ENCODE measurements at regions not wholly inside any gene's neighbourhood (a gene's known extent, or its start where the extent isn't known, plus 50 kb on each side); places are given as distances from the start of the nearest gene placed in this dataset.

GRCh38 chr7:3149231-3149995 is 105.7 kb upstream of the CARD11 start:
- Histone ChIP-seq H3K9ac (ENCODE audit: low read length) (no peak overlapping the region), H3K9me3 (replicated peaks; ENCODE audit: insufficient read depth, low read length) (no peaks in the 10 kb centered on the region), H3F3A (ENCODE audit: insufficient read depth, low read length) (no peaks in the 10 kb centered on the region), H3K27ac (ENCODE audit: low read length) (no peak overlapping the region), H4K20me1 (ENCODE audit: insufficient read depth, low read length) (no peaks in the 10 kb centered on the region), H3K4me1 (ENCODE audit: low read length) (no peaks in the 10 kb centered on the region), H3K4me3 (ENCODE audit: low read length) (no peak overlapping the region), H3K9me2 (replicated peaks; ENCODE audit: insufficient read depth, low read length) (no peaks in the 10 kb centered on the region), H3K4me2 (ENCODE audit: low read depth, low read length) (no peak overlapping the region), H3K36me3 (replicated peaks; ENCODE audit: insufficient read depth, low read length) (no peaks in the 10 kb centered on the region), H3K79me2 (ENCODE audit: low read length) (no peaks in the 10 kb centered on the region), H2AFZ (ENCODE audit: low read length) (no peak overlapping the region), H3K27me3 (replicated peaks; ENCODE audit: insufficient read depth, low read length) (no peaks in the 10 kb centered on the region)
- TF ChIP-seq EZH2phosphoT487 (IDR thresholded peaks at IDR 0.05; ENCODE audit: low read length) (no peak), EZH2 (optimal IDR thresholded peaks at IDR 0.05; ENCODE audit: low read depth, low read length) (no peak)
- DNase-seq: no peak

- TF ChIP-seq EZH2 (optimal IDR thresholded peaks at IDR 0.05; ENCODE audit: low read depth, low read length): no peak
- DNase-seq: no peak
- H3F3A ChIP-seq (ENCODE audit: insufficient read depth, low read length): no peaks in the 10 kb centered on the region
- no peak overlapping the region for H3K27ac ChIP-seq (ENCODE audit: low read length)
- no peaks in the 10 kb centered on the region for H4K20me1 ChIP-seq (ENCODE audit: insufficient read depth, low read length)
- H3K9me2 ChIP-seq (replicated peaks; ENCODE audit: insufficient read depth, low read length): no peaks in the 10 kb centered on the region
- H3K79me2 ChIP-seq (ENCODE audit: low read length): no peaks in the 10 kb centered on the region
- H3K4me3 ChIP-seq (ENCODE audit: low read length): no peak overlapping the region
- no peaks in the 10 kb centered on the region for H3K36me3 ChIP-seq (replicated peaks; ENCODE audit: insufficient read depth, low read length)
- no peak overlapping the region for H3K9ac ChIP-seq (ENCODE audit: low read length)
- no peak overlapping the region for H2AFZ ChIP-seq (ENCODE audit: low read length)
- H3K4me1 ChIP-seq (ENCODE audit: low read length): no peaks in the 10 kb centered on the region
- H3K4me2 ChIP-seq (ENCODE audit: low read depth, low read length): no peak overlapping the region
- no peaks in the 10 kb centered on the region for H3K9me3 ChIP-seq (replicated peaks; ENCODE audit: insufficient read depth, low read length)
- H3K27me3 ChIP-seq (replicated peaks; ENCODE audit: insufficient read depth, low read length): no peaks in the 10 kb centered on the region
Measured at GRCh38 chr7:3150027-3150426, 106.4 kb upstream of the CARD11 start.

- DNase-seq: no peak
- Histone ChIP-seq H3K9ac (ENCODE audit: low read length) (no peak overlapping the region), H3K36me3 (replicated peaks; ENCODE audit: insufficient read depth, low read length) (no peaks in the 10 kb centered on the region), H3K27ac (ENCODE audit: low read length) (no peak overlapping the region), H3K4me2 (ENCODE audit: low read depth, low read length) (no peak overlapping the region), H2AFZ (ENCODE audit: low read length) (no peak overlapping the region), H3K9me2 (replicated peaks; ENCODE audit: insufficient read depth, low read length) (no peaks in the 10 kb centered on the region), H3K27me3 (replicated peaks; ENCODE audit: insufficient read depth, low read length) (no peaks in the 10 kb centered on the region), H3F3A (ENCODE audit: insufficient read depth, low read length) (no peaks in the 10 kb centered on the region), H4K20me1 (ENCODE audit: insufficient read depth, low read length) (no peaks in the 10 kb centered on the region), H3K9me3 (replicated peaks; ENCODE audit: insufficient read depth, low read length) (no peaks in the 10 kb centered on the region), H3K4me3 (ENCODE audit: low read length) (no peak overlapping the region), H3K79me2 (ENCODE audit: low read length) (no peaks in the 10 kb centered on the region), H3K4me1 (ENCODE audit: low read length) (no peaks in the 10 kb centered on the region)
- no peak for TF ChIP-seq EZH2phosphoT487 (IDR thresholded peaks at IDR 0.05; ENCODE audit: low read length)
- TF ChIP-seq EZH2 (optimal IDR thresholded peaks at IDR 0.05; ENCODE audit: low read depth, low read length): no peak
- no peak for TF ChIP-seq CTCF (IDR thresholded peaks at IDR 0.05; ENCODE audit: low read length)
Measured at GRCh38 chr7:3151784-3152183, 108.1 kb upstream of the CARD11 start.

- H4K20me1 ChIP-seq (ENCODE audit: insufficient read depth, low read length): no peaks in the 10 kb centered on the region
- H3K9me2 ChIP-seq (replicated peaks; ENCODE audit: insufficient read depth, low read length): no peaks in the 10 kb centered on the region
- H3K9me3 ChIP-seq (replicated peaks; ENCODE audit: insufficient read depth, low read length): no peaks in the 10 kb centered on the region
- no peaks in the 10 kb centered on the region for H3F3A ChIP-seq (ENCODE audit: insufficient read depth, low read length)
- H3K4me2 ChIP-seq (ENCODE audit: low read depth, low read length): no peak overlapping the region
- H3K4me3 ChIP-seq (ENCODE audit: low read length): no peak overlapping the region
- no peaks in the 10 kb centered on the region; the same call in 1 of the 2 replicates for H3K27me3 ChIP-seq (replicated peaks; ENCODE audit: insufficient read depth, low read length)
- TF ChIP-seq EZH2 (optimal IDR thresholded peaks at IDR 0.05; ENCODE audit: low read depth, low read length) (no peak), EZH2phosphoT487 (IDR thresholded peaks at IDR 0.05; ENCODE audit: low read length) (no peak), CTCF (IDR thresholded peaks at IDR 0.05; ENCODE audit: low read length) (no peak)
- no peak overlapping the region for H3K27ac ChIP-seq (ENCODE audit: low read length)
- H3K4me1 ChIP-seq (ENCODE audit: low read length): no peaks in the 10 kb centered on the region
- no peak for DNase-seq
- no peak overlapping the region for H3K9ac ChIP-seq (ENCODE audit: low read length)
- no peak overlapping the region for H2AFZ ChIP-seq (ENCODE audit: low read length)
- no peaks in the 10 kb centered on the region for H3K79me2 ChIP-seq (ENCODE audit: low read length)
- H3K36me3 ChIP-seq (replicated peaks; ENCODE audit: insufficient read depth, low read length): no peaks in the 10 kb centered on the region
Measured at GRCh38 chr7:3152714-3153113, 109.0 kb upstream of the CARD11 start.

Measured in MM.1S (cell line).